Esophagus muscularis mucosa (tissue), 3 donors: ENCODE measurements at regions not wholly inside any gene's neighbourhood (a gene's known extent, or its start where the extent isn't known, plus 50 kb on each side); places are given as distances from the start of the nearest gene placed in this dataset.

ENCODE experiments used
- CTCF ChIP-seq, 3 experiments: fragments of 200-600 bp in 2 of 3; fragments of 450-650 bp in 1 of 3; sonication (generic) in 2 of 3; IDR thresholded peaks; one replicate each; pipeline ENCODE4 v1.5.1; 2017 to 2019; ENCODE audit warnings: antibody characterized with exemption in 3 of 3, mild to moderate bottlenecking in 2 of 3, moderate library complexity in 1 of 3
- POLR2A ChIP-seq: fragments of 450-650 bp; IDR thresholded peaks from one replicate; pipeline ENCODE4 v1.6.1; 2017; ENCODE audit warnings: antibody characterized with exemption, moderate library complexity, mild to moderate bottlenecking, low read depth
- POLR2AphosphoS5 ChIP-seq, 2 donors: sonication (generic); formaldehyde crosslinking; IDR thresholded peaks; one replicate each; pipeline ENCODE4 v1.6.1; 2017; ENCODE audit warnings: antibody characterized with exemption in 2 of 2

- TF ChIP-seq CTCF (IDR thresholded peaks at IDR 0.05) = peak; percentile 65 to 86 (median 76)
- no peak for TF ChIP-seq POLR2A
- no peak for TF ChIP-seq POLR2AphosphoS5 (IDR thresholded peaks at IDR 0.05)
Observed at GRCh38 chr21:17925000-17925610, 105.9 kb upstream of the C21orf91 start.
